HUES48 (cell line): ENCODE measurements at regions not wholly inside any gene's neighbourhood (a gene's known extent, or its start where the extent isn't known, plus 50 kb on each side); places are given as distances from the start of the nearest gene placed in this dataset.

Experiments
- H3K27ac ChIP-seq: one replicate; pipeline ENCODE4 v1.7.0; 2013; ENCODE audit warnings: low read depth, low read length, inconsistent platforms
- H3K27me3 ChIP-seq: 2 replicates; pipeline ENCODE4 v1.6.1; 2013; ENCODE audit warnings: mild to moderate bottlenecking, low read length; ENCODE audit not compliant: control insufficient read depth, insufficient read depth
- H3K36me3 ChIP-seq: 2 replicates; pipeline ENCODE4 v1.6.1; 2013; ENCODE audit warnings: low read length; ENCODE audit not compliant: control insufficient read depth, insufficient read depth
- H3K4me1 ChIP-seq: 2 replicates; pipeline ENCODE4 v1.6.1; 2013; ENCODE audit warnings: mild to moderate bottlenecking, low read length; ENCODE audit not compliant: control insufficient read depth, insufficient read depth
- H3K4me3 ChIP-seq: 2 replicates; pipeline ENCODE4 v1.5.1; 2013; ENCODE audit warnings: mild to moderate bottlenecking, low read depth, low read length
- H3K9ac ChIP-seq: 2 replicates; pipeline ENCODE4 v1.6.1; 2013; ENCODE audit warnings: mild to moderate bottlenecking, low read depth, low read length, moderate library complexity
- H3K9me3 ChIP-seq: 2 replicates; pipeline ENCODE4 v1.6.1; 2013; ENCODE audit warnings: low read length; ENCODE audit not compliant: control insufficient read depth, insufficient read depth

DNA sequence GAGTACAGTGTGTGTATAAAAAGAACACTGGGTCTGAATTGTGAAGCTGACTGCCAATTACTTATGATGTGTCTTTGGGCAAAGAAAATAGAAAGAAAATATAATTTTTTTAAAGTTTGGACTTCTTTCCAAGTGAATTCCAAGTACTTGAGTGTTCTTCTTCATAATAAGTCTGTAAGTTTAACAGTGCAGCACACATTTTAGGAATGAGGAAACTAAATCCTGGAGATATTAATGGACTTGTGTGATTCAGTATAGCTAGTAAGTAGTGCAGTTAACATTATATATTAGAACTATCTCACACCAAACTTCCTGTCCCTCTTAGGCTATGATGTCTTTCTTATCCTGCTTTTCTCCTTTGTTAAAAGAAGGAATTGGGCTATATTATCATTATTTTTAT, 1953.8 kb downstream of the MAT2B start:
- peaks cover 11% of the 10 kb centered on the region for H3K4me1 ChIP-seq
- no peak overlapping the region for H3K27ac ChIP-seq
- no peaks in the 10 kb centered on the region for H3K9me3 ChIP-seq
- no peaks in the 10 kb centered on the region for H3K27me3 ChIP-seq
- no peak overlapping the region for H3K9ac ChIP-seq
- H3K4me3 ChIP-seq: no peak overlapping the region
- H3K36me3 ChIP-seq: no peaks in the 10 kb centered on the region

DNA sequence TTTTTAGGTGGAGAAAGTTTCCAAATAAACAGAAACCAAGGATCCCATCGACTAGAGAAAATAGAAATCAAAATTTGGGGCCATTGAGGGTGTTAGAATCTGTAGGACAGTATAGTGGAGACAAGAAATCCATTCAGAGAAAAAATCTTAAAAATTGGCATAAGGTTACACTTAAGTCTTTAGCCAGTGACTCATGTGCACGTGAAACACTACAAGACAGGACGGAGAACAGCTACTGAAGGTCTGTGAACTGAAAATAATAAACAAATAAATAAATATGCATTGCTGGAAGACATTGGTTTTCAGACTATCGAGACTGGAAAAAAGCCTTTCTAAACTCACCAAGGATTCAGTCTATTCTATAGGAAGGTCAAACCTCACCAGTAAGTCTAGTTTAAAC, 1955.5 kb downstream of the MAT2B start:
- Histone ChIP-seq H3K27ac (no peak overlapping the region), H3K9me3 (no peaks in the 10 kb centered on the region), H3K27me3 (no peaks in the 10 kb centered on the region), H3K4me1 (peaks cover 11% of the 10 kb centered on the region), H3K4me3 (no peak overlapping the region), H3K36me3 (no peaks in the 10 kb centered on the region), H3K9ac (no peak overlapping the region)

DNA sequence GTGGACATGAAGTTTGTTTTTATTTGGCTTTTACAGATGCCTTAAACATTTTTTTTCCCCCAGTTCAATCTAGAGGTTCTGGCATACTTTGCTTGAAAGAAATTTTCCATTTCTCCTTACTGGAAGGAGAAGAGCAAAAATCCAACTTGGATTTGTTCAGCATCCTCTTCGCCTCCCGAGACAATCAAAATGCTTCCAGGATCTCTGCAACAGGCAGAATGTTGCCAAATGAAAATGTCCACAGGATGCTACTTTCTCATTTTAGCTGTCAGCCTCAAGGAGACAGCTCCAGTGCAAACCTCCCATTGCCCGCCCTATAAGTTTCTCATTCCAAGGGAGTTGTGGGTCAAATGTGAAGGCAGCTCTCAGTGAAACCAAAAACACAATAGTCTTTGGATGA, 1972.1 kb downstream of the MAT2B start:
- H3K9me3 ChIP-seq: no peaks in the 10 kb centered on the region
- H3K4me3 ChIP-seq: no peak overlapping the region
- H3K27ac ChIP-seq: no peak overlapping the region
- H3K36me3 ChIP-seq: no peaks in the 10 kb centered on the region
- peaks cover 10% of the 10 kb centered on the region for H3K4me1 ChIP-seq
- no peaks in the 10 kb centered on the region for H3K27me3 ChIP-seq
- no peak overlapping the region for H3K9ac ChIP-seq

DNA sequence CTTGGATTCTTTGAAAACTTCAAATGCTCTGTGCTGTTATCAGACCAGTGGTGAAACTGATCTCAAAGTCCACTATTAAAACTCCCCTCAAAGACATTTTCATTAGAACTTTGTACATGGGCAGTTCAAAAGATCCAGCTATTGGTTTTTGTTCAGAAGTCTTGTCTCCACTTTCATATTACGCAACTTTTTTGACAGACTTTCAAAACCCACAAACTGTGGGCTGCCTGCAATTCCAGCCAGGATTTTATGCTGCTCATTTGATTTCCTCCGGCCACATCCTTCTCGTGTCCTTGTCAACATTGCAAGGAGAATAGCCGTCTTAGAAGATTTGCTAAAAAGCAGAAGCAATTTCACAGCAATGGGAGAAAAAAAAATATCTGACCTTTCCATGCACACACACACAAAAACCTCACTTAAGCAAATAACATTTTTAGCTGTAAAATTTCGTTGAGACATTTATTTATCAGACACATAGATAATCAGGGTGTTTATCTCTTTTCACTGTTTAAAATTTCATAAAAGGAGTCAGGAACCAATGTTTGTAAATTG, 1990.5 kb downstream of the MAT2B start:
- Histone ChIP-seq H3K27me3 (no peaks in the 10 kb centered on the region), H3K36me3 (no peaks in the 10 kb centered on the region), H3K9me3 (no peaks in the 10 kb centered on the region), H3K4me1 (no peaks in the 10 kb centered on the region), H3K27ac (no peak overlapping the region), H3K9ac (no peak overlapping the region), H3K4me3 (no peak overlapping the region)

DNA sequence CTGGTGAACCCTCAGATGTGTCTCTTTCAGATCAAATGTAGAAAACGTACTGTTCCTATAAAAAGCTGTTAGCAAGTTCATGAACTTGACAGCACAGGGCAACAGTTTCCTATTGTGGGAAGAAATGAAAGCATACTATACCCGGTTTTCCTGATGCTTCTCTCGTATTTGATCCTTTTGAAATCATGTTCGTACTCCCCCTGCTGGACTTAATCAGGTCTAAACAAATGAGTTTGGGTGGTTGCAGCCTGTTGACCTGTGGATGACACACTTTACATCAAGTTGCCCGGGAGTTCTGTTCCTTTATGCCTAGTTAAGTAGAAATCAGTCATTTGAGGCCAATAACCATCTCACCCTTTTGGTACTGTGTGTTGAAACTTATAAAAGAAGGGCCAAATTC, 1992.3 kb downstream of the MAT2B start:
- no peaks in the 10 kb centered on the region for H3K27me3 ChIP-seq
- no peaks in the 10 kb centered on the region for H3K4me1 ChIP-seq
- H3K36me3 ChIP-seq: no peaks in the 10 kb centered on the region
- no peak overlapping the region for H3K4me3 ChIP-seq
- no peaks in the 10 kb centered on the region for H3K9me3 ChIP-seq
- H3K27ac ChIP-seq: no peak overlapping the region
- no peak overlapping the region for H3K9ac ChIP-seq

DNA sequence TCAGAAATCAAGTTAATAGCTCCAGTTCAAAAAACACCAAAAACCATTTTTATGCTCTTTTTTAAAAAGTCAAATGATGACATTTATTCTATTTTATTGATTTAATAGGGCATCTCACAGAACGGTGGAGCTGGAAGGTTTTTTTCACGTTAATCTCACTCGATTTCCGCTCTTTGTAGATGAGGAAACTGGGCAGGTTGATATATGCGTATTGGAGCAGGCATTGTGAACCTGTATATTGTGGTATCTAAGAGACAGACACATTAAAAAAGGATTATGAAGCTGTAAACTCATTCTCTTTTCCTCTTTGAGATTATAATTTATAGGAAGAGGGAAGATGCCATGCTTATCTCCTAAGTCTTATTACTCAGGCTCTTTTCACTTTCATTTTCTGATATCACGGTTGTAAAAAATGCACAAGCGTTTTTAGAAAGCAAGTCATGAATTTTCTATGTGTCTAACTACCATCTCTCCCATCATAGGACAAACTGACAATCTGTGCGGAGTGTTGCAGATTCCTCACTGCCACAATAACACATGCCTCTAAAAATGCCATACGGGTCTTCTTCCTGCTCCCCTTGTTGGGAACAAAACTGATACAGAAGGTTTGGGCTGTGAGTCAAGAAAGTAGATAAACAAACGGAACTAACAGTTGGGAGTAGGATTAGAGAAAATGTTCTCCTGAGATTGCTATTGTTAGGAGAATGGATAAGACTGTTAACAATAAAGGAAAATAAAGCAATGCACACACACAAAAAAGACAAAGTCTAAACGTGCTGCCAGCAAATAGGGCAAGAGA, 1997.7 kb downstream of the MAT2B start:
- no peak overlapping the region for H3K4me3 ChIP-seq
- H3K27me3 ChIP-seq: no peaks in the 10 kb centered on the region
- H3K9ac ChIP-seq: no peak overlapping the region
- H3K36me3 ChIP-seq: no peaks in the 10 kb centered on the region
- H3K4me1 ChIP-seq: peaks cover 6% of the 10 kb centered on the region
- no peak overlapping the region for H3K27ac ChIP-seq
- H3K9me3 ChIP-seq: peaks cover 11% of the 10 kb centered on the region

DNA sequence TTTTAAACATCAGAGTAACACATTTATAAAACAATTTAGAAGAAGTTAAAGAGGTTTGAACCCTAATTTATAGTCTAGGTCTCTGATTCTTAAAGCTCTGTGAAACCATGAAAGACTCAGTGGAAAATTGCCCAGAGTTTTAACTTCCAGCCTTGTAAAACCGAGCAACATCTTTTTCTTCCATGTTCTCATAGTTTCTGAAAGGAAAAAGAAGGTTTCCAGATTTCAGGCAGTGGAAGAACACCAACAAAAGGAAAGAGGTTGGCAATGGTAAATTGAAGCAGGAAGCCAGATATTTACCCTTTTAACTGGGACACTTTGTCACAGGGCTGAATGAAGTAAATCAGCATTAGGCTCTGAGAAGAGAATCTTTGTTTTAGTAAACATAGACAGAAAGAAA, 1999.3 kb downstream of the MAT2B start:
- Histone ChIP-seq H3K9me3 (peaks cover 20% of the 10 kb centered on the region), H3K9ac (no peak overlapping the region), H3K4me1 (peaks cover 6% of the 10 kb centered on the region), H3K4me3 (no peak overlapping the region), H3K27ac (no peak overlapping the region), H3K27me3 (no peaks in the 10 kb centered on the region), H3K36me3 (no peaks in the 10 kb centered on the region)

DNA sequence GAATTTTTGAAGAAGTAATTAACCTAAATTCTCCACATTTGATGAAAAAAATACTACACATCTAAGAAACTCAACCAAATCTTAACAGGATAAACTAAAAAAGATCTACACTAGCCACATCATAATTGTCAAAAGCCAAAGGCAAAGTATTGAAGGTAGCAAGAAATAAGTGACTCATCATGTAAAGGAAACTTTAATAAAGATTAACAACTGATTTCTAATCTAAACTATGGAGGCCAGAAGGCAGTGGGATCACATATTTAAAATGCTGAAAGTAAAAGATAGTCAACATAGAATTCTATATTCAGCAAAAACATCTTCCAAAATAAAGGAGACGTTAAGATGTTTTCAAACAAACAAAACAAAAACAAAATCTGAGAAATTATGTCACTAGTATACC, 2002.9 kb downstream of the MAT2B start:
- Histone ChIP-seq H3K4me3 (no peak overlapping the region), H3K36me3 (no peaks in the 10 kb centered on the region), H3K4me1 (peaks cover 5% of the 10 kb centered on the region), H3K27ac (no peak overlapping the region), H3K9me3 (peaks cover 20% of the 10 kb centered on the region), H3K9ac (no peak overlapping the region), H3K27me3 (no peaks in the 10 kb centered on the region)

DNA sequence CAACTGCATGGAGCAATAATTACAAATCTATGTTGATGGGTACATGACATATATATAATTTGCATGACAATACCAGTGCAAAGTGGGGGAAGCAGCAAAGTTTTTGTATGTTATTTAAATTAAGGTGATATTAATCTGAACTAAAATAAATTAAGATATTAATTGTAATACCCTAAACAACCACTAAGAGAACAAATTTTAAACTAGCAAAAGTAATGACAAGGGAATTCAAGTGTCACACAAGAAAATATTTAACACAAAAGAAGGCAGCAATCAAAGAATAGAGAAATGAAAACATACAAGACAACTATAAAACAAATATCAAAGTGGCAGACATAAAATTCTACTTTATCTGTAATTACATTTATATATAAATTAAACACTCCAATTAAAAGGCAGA, 2003.4 kb downstream of the MAT2B start:
- Histone ChIP-seq H3K4me3 (no peak overlapping the region), H3K9ac (no peak overlapping the region), H3K27me3 (no peaks in the 10 kb centered on the region), H3K4me1 (no peaks in the 10 kb centered on the region), H3K9me3 (peaks cover 20% of the 10 kb centered on the region), H3K36me3 (no peaks in the 10 kb centered on the region), H3K27ac (no peak overlapping the region)

DNA sequence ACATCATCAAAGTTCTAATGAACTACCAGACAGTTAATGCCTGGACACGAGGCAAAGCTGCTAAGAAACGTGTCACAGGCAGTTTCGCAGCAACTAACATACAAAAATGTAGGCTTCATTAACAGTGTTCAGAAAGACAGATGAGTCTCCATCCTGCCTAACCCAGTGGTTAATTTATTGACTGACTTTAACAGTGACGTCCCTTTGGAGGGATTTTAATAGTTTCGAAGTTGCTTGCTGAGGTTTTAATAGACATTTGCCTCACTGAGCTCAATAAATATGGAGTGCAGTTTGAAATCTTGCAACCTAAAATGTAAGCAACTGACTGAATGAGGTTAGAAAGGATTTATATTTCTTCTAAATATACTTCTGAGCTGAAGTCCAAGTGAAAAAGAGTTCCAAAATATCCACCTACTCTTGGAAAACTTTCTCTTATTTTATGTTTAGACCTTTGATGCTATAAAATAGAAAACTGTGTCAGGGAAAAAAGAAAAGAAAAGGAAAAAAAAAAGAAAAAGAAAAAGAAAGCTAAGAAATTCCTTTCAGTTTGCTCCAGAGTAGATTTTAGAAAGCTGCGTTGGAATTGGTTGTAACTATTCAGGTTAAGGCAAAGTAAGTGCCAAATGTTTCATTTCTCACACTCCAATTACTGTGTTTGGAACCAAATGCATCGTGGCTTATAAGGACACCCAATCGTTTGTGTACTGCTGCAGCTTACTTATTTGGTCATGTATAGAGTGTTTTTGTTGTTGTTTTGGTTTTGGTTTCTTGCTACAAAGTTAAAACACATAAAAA, 2016.6 kb downstream of the MAT2B start:
- H3K36me3 ChIP-seq: no peaks in the 10 kb centered on the region
- no peaks in the 10 kb centered on the region for H3K27me3 ChIP-seq
- H3K9ac ChIP-seq: no peak overlapping the region
- no peaks in the 10 kb centered on the region for H3K9me3 ChIP-seq
- no peaks in the 10 kb centered on the region for H3K4me1 ChIP-seq
- H3K27ac ChIP-seq: no peak overlapping the region
- no peak overlapping the region for H3K4me3 ChIP-seq

DNA sequence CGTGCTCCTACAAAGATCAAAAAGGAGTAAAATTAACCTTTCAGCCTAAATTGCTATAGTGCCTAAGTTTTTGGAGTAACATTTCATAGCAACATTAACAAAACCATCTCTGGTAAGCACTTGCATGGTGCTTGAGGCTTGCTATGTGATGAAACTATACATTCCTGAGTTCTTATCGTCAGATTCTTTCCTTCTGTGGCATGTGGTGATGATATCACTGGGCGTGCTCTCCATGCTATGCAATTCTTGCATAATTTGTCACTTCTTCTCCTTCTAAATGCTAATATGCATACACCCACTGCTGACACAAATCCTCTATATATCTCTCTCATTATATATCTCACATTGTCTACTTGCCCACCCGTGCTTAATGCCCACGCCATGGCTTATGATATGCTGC, 2019.9 kb downstream of the MAT2B start:
- H3K36me3 ChIP-seq: no peaks in the 10 kb centered on the region
- no peak overlapping the region for H3K4me3 ChIP-seq
- no peak overlapping the region for H3K27ac ChIP-seq
- no peaks in the 10 kb centered on the region for H3K27me3 ChIP-seq
- no peak overlapping the region for H3K9ac ChIP-seq
- H3K4me1 ChIP-seq: no peaks in the 10 kb centered on the region
- peaks cover 12% of the 10 kb centered on the region; the same call in 1 of the 2 replicates for H3K9me3 ChIP-seq
